CD14-positive monocyte (primary cell): ENCODE measurements at regions not wholly inside any gene's neighbourhood (a gene's known extent, or its start where the extent isn't known, plus 50 kb on each side); places are given as distances from the start of the nearest gene placed in this dataset.

Source experiments
- DNase-seq, 3 donors: peaks; one replicate each; pipeline ENCODE4 v3.0.0-alpha.2; 2011 to 2022
- H2AFZ ChIP-seq: 2 replicates; pipeline ENCODE4 v1.6.0; 2012; ENCODE audit warnings: mild to moderate bottlenecking, low read depth, low read length, inconsistent platforms; ENCODE audit not compliant: insufficient read depth, poor library complexity, severe bottlenecking
- H3K27ac ChIP-seq, 2 donors: 1 replicate in 1 of 2; 2 replicates in 1 of 2; pipeline ENCODE4 v1.5.1; 2012 to 2013; ENCODE audit warnings: low read length in 2 of 2, control low read depth in 1 of 2, inconsistent platforms in 1 of 2, low read depth in 1 of 2, mild to moderate bottlenecking in 1 of 2
- H3K27me3 ChIP-seq, 2 donors: one replicate each; pipeline versions ENCODE4 v1.6.0 to v1.6.1; 2011 to 2013; ENCODE audit warnings: low read length in 2 of 2; ENCODE audit not compliant: control insufficient read depth in 2 of 2, insufficient read depth in 2 of 2
- H3K36me3 ChIP-seq, 2 donors: replicated peaks in 1 of 2; 1 replicate in 1 of 2; 2 replicates in 1 of 2; pipeline versions ENCODE4 v1.5.1 to v1.6.1; 2012 to 2013; ENCODE audit warnings: low read length in 2 of 2, control low read depth in 1 of 2, inconsistent platforms in 1 of 2, mild to moderate bottlenecking in 1 of 2; ENCODE audit not compliant: insufficient read depth in 2 of 2, control insufficient read depth in 1 of 2
- H3K4me1 ChIP-seq, 2 donors: 1 replicate in 1 of 2; 2 replicates in 1 of 2; pipeline versions ENCODE4 v1.5.1 to v1.6.1; 2012 to 2013; ENCODE audit warnings: low read length in 2 of 2, control low read depth in 1 of 2, inconsistent platforms in 1 of 2, mild to moderate bottlenecking in 1 of 2, moderate library complexity in 1 of 2; ENCODE audit not compliant: insufficient read depth in 2 of 2, control insufficient read depth in 1 of 2
- H3K4me2 ChIP-seq: replicated peaks from 2 replicates; pipeline ENCODE3; 2012; ENCODE audit warnings: low read length, moderate library complexity, mild to moderate bottlenecking; ENCODE audit not compliant: poor library complexity, severe bottlenecking; ENCODE audit errors: extremely low read depth
- H3K4me3 ChIP-seq, 3 experiments: fragments of 200-600 bp in 1 of 3; sonication (generic) in 1 of 3; replicated peaks in 1 of 3; 1 replicate in 2 of 3; 2 replicates in 1 of 3; pipeline ENCODE4 v1.5.1; 2011 to 2013; ENCODE audit warnings: low read length in 3 of 3, mild to moderate bottlenecking in 3 of 3, control low read depth in 2 of 3, low read depth in 2 of 3, inconsistent platforms in 1 of 3, moderate library complexity in 1 of 3
- H3K79me2 ChIP-seq: 2 replicates; pipeline ENCODE4 v1.6.0; 2012; ENCODE audit warnings: mild to moderate bottlenecking, control low read depth, inconsistent platforms, low read length, moderate library complexity; ENCODE audit not compliant: insufficient read depth
- H3K9ac ChIP-seq: 2 replicates; pipeline ENCODE4 v1.6.0; 2017; ENCODE audit warnings: low read length, mild to moderate bottlenecking; ENCODE audit not compliant: insufficient read depth, poor library complexity, severe bottlenecking
- H3K9me3 ChIP-seq, 2 donors: replicated peaks in 1 of 2; 1 replicate in 1 of 2; 2 replicates in 1 of 2; pipeline versions ENCODE4 v1.5.1 to v1.6.1; 2012 to 2013; ENCODE audit warnings: low read length in 2 of 2, control low read depth in 1 of 2; ENCODE audit not compliant: control insufficient read depth in 1 of 2, insufficient read depth in 1 of 2
- H4K20me1 ChIP-seq: 2 replicates; pipeline ENCODE4 v1.6.0; 2012; ENCODE audit warnings: mild to moderate bottlenecking, low read length, control low read depth, moderate library complexity; ENCODE audit not compliant: insufficient read depth
- H3K27ac Mint-ChIP-seq, 7 donors: one replicate each; pipeline ENCODE4 v1.8.0; 2020; ENCODE audit warnings: mild to moderate bottlenecking in 7 of 7, mixed read lengths in 7 of 7, moderate library complexity in 6 of 7, inconsistent platforms in 2 of 7
- H3K27me3 Mint-ChIP-seq, 3 donors: one replicate each; pipeline ENCODE4 v1.8.0; 2021 to 2022; ENCODE audit warnings: low read depth in 3 of 3, mild to moderate bottlenecking in 3 of 3, mixed read lengths in 3 of 3, moderate library complexity in 3 of 3, inconsistent platforms in 1 of 3
- H3K36me3 Mint-ChIP-seq, 2 donors: one replicate each; pipeline ENCODE4 v1.8.0; 2020; ENCODE audit warnings: mixed read lengths in 2 of 2, inconsistent platforms in 1 of 2, mild to moderate bottlenecking in 1 of 2
- H3K4me1 Mint-ChIP-seq: one replicate; pipeline ENCODE4 v1.8.0; 2020; ENCODE audit warnings: mild to moderate bottlenecking, mixed read lengths
- H3K4me3 Mint-ChIP-seq, 2 donors: one replicate each; pipeline ENCODE4 v1.8.0; 2020; ENCODE audit warnings: mild to moderate bottlenecking in 2 of 2, mixed read lengths in 2 of 2, moderate library complexity in 1 of 2
- H3K9me3 Mint-ChIP-seq, 7 donors: one replicate each; pipeline ENCODE4 v1.8.0; 2020 to 2022; ENCODE audit warnings: mixed read lengths in 7 of 7, mild to moderate bottlenecking in 6 of 7, moderate library complexity in 6 of 7, inconsistent platforms in 2 of 7
- WGBS: methylation state at CpG from one replicate; pipeline ENCODE4 v1.1.5; 2013; ENCODE audit warnings: missing lambda C conversion rate; ENCODE audit not compliant: insufficient coverage; 5-methylcytosine and 5-hydroxymethylcytosine counted together
- intact Hi-C, 2 donors: fragments of 100-400 bp; cut with micrococcal nuclease; formaldehyde crosslinking; loops; one replicate each; pipeline versions ENCODE4 v1.15.0 to v1.15.1; 2023
- TF ChIP-seq, protein P1 (sequence below): fragments of 200-600 bp; IDR thresholded peaks from one replicate; pipeline ENCODE4 v1.8.0; 2022; ENCODE audit warnings: antibody characterized with exemption, mild to moderate bottlenecking

DNA sequence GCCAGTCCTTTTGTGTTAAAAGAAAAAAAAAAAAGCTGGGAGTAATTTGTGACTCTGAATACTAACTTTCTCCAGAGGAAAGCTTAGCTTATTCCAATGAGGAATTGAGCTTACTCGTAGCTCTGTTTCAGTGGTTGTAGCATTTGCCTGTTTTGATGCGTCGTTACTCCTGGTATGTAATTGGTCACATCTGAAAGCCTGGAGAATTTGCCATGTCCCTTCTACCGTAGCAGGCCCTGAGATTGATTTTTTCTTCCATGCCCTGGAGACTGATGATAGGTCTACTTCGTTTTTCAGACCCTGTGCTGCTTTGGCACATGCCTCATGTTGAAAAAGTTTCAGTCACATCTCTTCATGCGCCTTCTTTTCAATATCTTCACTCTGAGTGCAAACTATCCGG is 1103.0 kb downstream of the PLA2G4A start:
- no peak overlapping the region for H2AFZ ChIP-seq
- no peak overlapping the region for H3K4me2 ChIP-seq
- peaks cover 0 to 3% of the 10 kb centered on the region in 2 donors for H3K9me3 ChIP-seq
- H3K4me1 Mint-ChIP-seq, result no peaks in the 10 kb centered on the region
- intact Hi-C loops, result no loop called here
- no peaks in the 10 kb centered on the region for H3K27me3 ChIP-seq
- H3K4me1 ChIP-seq, result no peaks in the 10 kb centered on the region
- no peak overlapping the region for H3K27ac Mint-ChIP-seq
- no peaks in the 10 kb centered on the region for H4K20me1 ChIP-seq
- 89% methylated on average over 5 of the region's 7 CpGs for WGBS
- peaks cover 2% of the 10 kb centered on the region in 3 donors for H3K27me3 Mint-ChIP-seq
- no peak overlapping the region for H3K27ac ChIP-seq
- TF ChIP-seq, protein P1, sequence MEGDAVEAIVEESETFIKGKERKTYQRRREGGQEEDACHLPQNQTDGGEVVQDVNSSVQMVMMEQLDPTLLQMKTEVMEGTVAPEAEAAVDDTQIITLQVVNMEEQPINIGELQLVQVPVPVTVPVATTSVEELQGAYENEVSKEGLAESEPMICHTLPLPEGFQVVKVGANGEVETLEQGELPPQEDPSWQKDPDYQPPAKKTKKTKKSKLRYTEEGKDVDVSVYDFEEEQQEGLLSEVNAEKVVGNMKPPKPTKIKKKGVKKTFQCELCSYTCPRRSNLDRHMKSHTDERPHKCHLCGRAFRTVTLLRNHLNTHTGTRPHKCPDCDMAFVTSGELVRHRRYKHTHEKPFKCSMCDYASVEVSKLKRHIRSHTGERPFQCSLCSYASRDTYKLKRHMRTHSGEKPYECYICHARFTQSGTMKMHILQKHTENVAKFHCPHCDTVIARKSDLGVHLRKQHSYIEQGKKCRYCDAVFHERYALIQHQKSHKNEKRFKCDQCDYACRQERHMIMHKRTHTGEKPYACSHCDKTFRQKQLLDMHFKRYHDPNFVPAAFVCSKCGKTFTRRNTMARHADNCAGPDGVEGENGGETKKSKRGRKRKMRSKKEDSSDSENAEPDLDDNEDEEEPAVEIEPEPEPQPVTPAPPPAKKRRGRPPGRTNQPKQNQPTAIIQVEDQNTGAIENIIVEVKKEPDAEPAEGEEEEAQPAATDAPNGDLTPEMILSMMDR, result no peak
- no peak overlapping the region for H3K9ac ChIP-seq
- H3K4me3 ChIP-seq, result no peak overlapping the region
- H3K36me3 Mint-ChIP-seq, result no peaks in the 10 kb centered on the region
- no peak overlapping the region for H3K4me3 Mint-ChIP-seq
- H3K9me3 Mint-ChIP-seq, result peaks cover 0 to 11% (median 2%) of the 10 kb centered on the region in 7 donors
- no peak for DNase-seq
- no peaks in the 10 kb centered on the region for H3K79me2 ChIP-seq
- H3K36me3 ChIP-seq, result no peaks in the 10 kb centered on the region

DNA sequence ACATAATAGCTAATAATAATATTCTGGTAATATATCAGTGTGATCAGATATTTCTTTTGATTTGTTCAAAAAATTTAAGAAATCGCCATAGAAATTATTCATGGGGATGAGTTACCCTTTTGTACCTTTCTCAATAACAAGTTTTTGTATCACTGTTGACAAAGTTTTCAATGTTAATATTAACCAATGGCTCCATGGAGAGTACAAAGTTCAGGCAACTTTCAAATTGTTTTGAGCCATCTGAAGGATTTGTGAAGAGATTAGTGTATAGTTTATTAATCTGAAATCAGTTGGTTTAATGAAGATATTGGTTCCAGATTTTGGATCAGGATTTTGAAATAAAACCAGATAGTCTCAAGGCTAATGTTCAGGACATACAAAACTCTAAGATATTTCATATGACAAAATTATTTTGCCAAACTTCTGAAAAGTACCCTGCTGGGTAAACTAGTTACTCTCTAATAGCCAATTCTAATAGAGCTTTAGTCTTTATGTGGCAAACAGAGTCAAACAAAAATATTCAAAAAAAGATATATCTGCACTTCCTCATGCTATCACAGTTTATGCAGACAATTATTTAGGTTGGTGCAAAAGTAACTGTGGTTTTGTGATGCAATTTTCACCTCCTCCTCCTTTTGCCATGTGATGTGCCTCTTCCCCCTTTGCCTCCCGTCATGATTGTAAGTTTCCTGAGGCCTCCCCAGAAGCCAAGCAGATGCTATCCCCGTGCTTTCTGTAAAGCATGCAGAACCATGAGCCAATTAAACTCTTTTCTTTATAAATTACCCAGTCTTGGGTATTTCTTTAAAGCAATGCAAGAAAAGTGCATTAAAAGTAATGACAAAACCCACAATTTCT is 1105.0 kb downstream of the PLA2G4A start:
- Histone ChIP-seq H4K20me1 (no peaks in the 10 kb centered on the region), H2AFZ (no peak overlapping the region), H3K9me3 (peaks cover 0 to 6% of the 10 kb centered on the region in 2 donors), H3K27ac (no peak overlapping the region), H3K4me1 (no peaks in the 10 kb centered on the region), H3K9ac (no peak overlapping the region), H3K36me3 (no peaks in the 10 kb centered on the region), H3K4me3 (no peak overlapping the region), H3K79me2 (no peaks in the 10 kb centered on the region), H3K4me2 (no peak overlapping the region), H3K27me3 (no peaks in the 10 kb centered on the region)
- intact Hi-C loops, result no loop called here
- TF ChIP-seq, protein P1, result no peak
- 50% methylated on average over 1 of the region's 3 CpGs for WGBS
- H3K4me3 Mint-ChIP-seq, result no peak overlapping the region
- no peaks in the 10 kb centered on the region for H3K4me1 Mint-ChIP-seq
- no peaks in the 10 kb centered on the region for H3K27me3 Mint-ChIP-seq
- no peaks in the 10 kb centered on the region for H3K36me3 Mint-ChIP-seq
- H3K27ac Mint-ChIP-seq, result no peak overlapping the region
- H3K9me3 Mint-ChIP-seq, result peaks cover 0 to 11% (median 5%) of the 10 kb centered on the region in 7 donors
- DNase-seq, result no peak
